ENCODE measurements at regions not wholly inside any gene's neighbourhood (a gene's known extent, or its start where the extent isn't known, plus 50 kb on each side); places are given as distances from the start of the nearest gene placed in this dataset.

GRCh38 chr1:95991787-95992520 is 729.6 kb upstream of the PTBP2 start:
- no peak overlapping the region for H3K9ac ChIP-seq (ENCODE audit: low read length)
- no peaks in the 10 kb centered on the region for H3K79me2 ChIP-seq (ENCODE audit: insufficient read depth, low read length)
- no peak overlapping the region for H3K27ac ChIP-seq (ENCODE audit: low read depth, low read length)
- no peaks in the 10 kb centered on the region for H3K9me2 ChIP-seq (replicated peaks; ENCODE audit: insufficient read depth, low read length)
- TF ChIP-seq EZH2phosphoT487 (conservative IDR thresholded peaks at IDR 0.05; ENCODE audit: low read length), result no peak
- TF ChIP-seq, protein P1, sequence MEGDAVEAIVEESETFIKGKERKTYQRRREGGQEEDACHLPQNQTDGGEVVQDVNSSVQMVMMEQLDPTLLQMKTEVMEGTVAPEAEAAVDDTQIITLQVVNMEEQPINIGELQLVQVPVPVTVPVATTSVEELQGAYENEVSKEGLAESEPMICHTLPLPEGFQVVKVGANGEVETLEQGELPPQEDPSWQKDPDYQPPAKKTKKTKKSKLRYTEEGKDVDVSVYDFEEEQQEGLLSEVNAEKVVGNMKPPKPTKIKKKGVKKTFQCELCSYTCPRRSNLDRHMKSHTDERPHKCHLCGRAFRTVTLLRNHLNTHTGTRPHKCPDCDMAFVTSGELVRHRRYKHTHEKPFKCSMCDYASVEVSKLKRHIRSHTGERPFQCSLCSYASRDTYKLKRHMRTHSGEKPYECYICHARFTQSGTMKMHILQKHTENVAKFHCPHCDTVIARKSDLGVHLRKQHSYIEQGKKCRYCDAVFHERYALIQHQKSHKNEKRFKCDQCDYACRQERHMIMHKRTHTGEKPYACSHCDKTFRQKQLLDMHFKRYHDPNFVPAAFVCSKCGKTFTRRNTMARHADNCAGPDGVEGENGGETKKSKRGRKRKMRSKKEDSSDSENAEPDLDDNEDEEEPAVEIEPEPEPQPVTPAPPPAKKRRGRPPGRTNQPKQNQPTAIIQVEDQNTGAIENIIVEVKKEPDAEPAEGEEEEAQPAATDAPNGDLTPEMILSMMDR (IDR thresholded peaks at IDR 0.05; ENCODE audit: insufficient read depth, low read length, poor library complexity, severe bottlenecking), result no peak
- H2AFZ ChIP-seq (ENCODE audit: low read depth, low read length, severe bottlenecking), result no peak overlapping the region
- no peak overlapping the region for H3K4me2 ChIP-seq (ENCODE audit: low read depth, low read length, poor library complexity, severe bottlenecking)
- H3K36me3 ChIP-seq (ENCODE audit: low read length), result no peaks in the 10 kb centered on the region
- H3K4me3 ChIP-seq (ENCODE audit: insufficient read depth, low read length, poor library complexity, severe bottlenecking), result no peak overlapping the region
- no peaks in the 10 kb centered on the region for H3K27me3 ChIP-seq (ENCODE audit: low read length)
- H4K20me1 ChIP-seq (ENCODE audit: low read depth, low read length), result no peaks in the 10 kb centered on the region
- no peaks in the 10 kb centered on the region for H3K9me3 ChIP-seq (ENCODE audit: insufficient read depth, low read length)
- H3F3A ChIP-seq (ENCODE audit: insufficient read depth), result no peaks in the 10 kb centered on the region

DNA sequence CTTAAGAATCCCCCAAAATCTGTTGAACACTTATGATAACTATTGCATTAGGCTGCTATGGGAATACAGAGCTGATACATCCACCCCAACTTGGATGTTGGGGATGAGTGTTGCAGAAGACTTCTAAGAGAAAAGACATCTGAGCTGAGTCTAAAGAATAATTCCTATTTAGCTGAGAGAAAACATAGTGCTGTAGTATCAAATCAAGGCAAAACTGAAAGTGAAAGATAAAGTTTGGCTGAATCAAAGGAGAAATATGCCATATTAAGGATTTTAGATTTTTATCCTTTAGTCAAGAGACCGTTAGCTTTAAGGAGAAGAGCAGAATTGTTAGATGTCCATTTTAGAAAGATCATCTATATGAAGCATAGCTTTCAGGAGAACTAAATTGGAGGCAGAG is 726.9 kb upstream of the PTBP2 start:
- H3K27me3 ChIP-seq (ENCODE audit: low read length), result no peaks in the 10 kb centered on the region
- no peak overlapping the region for H3K4me3 ChIP-seq (ENCODE audit: insufficient read depth, low read length, poor library complexity, severe bottlenecking)
- H3K27ac ChIP-seq (ENCODE audit: low read depth, low read length), result no peak overlapping the region
- no peak overlapping the region for H3K9ac ChIP-seq (ENCODE audit: low read length)
- TF ChIP-seq, protein P1 (IDR thresholded peaks at IDR 0.05; ENCODE audit: insufficient read depth, low read length, poor library complexity, severe bottlenecking), result no peak
- no peak for TF ChIP-seq EZH2phosphoT487 (conservative IDR thresholded peaks at IDR 0.05; ENCODE audit: low read length)
- no peaks in the 10 kb centered on the region for H3K9me2 ChIP-seq (replicated peaks; ENCODE audit: insufficient read depth, low read length)
- H2AFZ ChIP-seq (ENCODE audit: low read depth, low read length, severe bottlenecking), result no peak overlapping the region
- H3K9me3 ChIP-seq (ENCODE audit: insufficient read depth, low read length), result no peaks in the 10 kb centered on the region
- no peaks in the 10 kb centered on the region for H4K20me1 ChIP-seq (ENCODE audit: low read depth, low read length)
- H3F3A ChIP-seq (ENCODE audit: insufficient read depth), result no peaks in the 10 kb centered on the region
- no peak overlapping the region for H3K4me2 ChIP-seq (ENCODE audit: low read depth, low read length, poor library complexity, severe bottlenecking)
- H3K36me3 ChIP-seq (ENCODE audit: low read length), result no peaks in the 10 kb centered on the region
- H3K79me2 ChIP-seq (ENCODE audit: insufficient read depth, low read length), result no peaks in the 10 kb centered on the region

DNA sequence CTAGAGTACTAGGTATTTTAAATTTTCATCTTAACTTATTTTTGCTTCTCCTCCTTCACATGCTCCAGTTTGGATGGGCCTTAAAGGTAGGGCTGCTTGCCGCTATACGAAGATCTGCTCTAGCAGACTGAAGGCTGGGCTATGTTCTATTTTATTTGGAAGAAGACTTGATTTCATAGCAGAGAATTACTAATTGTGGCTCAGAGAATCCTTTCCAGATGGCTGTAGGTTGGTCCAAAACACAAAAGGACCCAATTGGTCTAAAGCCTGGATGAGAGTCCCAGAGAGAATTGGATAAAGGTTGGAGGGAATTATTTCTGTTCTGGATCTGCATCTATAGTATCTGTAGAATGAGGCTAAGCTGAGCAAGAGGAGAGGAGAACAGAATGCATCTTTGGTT is 719.4 kb upstream of the PTBP2 start:
- Histone ChIP-seq H3K27me3 (ENCODE audit: low read length) (no peaks in the 10 kb centered on the region), H3K9me2 (replicated peaks; ENCODE audit: insufficient read depth, low read length) (0 out of 2 replicates have a peak, but pooled peaks cover 3% of the 10 kb centered on the region), H3K4me2 (ENCODE audit: low read depth, low read length, poor library complexity, severe bottlenecking) (no peak overlapping the region), H3K36me3 (ENCODE audit: low read length) (no peaks in the 10 kb centered on the region), H3K9ac (ENCODE audit: low read length) (no peak overlapping the region), H2AFZ (ENCODE audit: low read depth, low read length, severe bottlenecking) (no peak overlapping the region), H3K4me3 (ENCODE audit: insufficient read depth, low read length, poor library complexity, severe bottlenecking) (no peak overlapping the region), H3K79me2 (ENCODE audit: insufficient read depth, low read length) (no peaks in the 10 kb centered on the region), H3K27ac (ENCODE audit: low read depth, low read length) (no peak overlapping the region), H4K20me1 (ENCODE audit: low read depth, low read length) (no peaks in the 10 kb centered on the region), H3K9me3 (ENCODE audit: insufficient read depth, low read length) (no peaks in the 10 kb centered on the region), H3F3A (ENCODE audit: insufficient read depth) (no peaks in the 10 kb centered on the region)
- TF ChIP-seq EZH2phosphoT487 (conservative IDR thresholded peaks at IDR 0.05; ENCODE audit: low read length), result no peak
- TF ChIP-seq, protein P1 (IDR thresholded peaks at IDR 0.05; ENCODE audit: insufficient read depth, low read length, poor library complexity, severe bottlenecking), result no peak
